Mammary epithelial cell (primary cell): ENCODE measurements at regions not wholly inside any gene's neighbourhood (a gene's known extent, or its start where the extent isn't known, plus 50 kb on each side); places are given as distances from the start of the nearest gene placed in this dataset.

Source experiments
- EZH2 ChIP-seq: IDR thresholded peaks from 2 replicates; pipeline ENCODE4 v1.6.1; 2012; ENCODE audit warnings: low read length, inconsistent platforms, borderline replicate concordance
- TF ChIP-seq, protein P1 (sequence below), 2 donors: IDR thresholded peaks in 1 of 2; conservative IDR thresholded peaks in 1 of 2; 2 replicates each; pipeline ENCODE4 v1.5.1; 2011 to 2012; ENCODE audit warnings: inconsistent platforms in 2 of 2, low read length in 2 of 2, mild to moderate bottlenecking in 2 of 2, control low read depth in 1 of 2, low read depth in 1 of 2; ENCODE audit not compliant: insufficient read depth in 1 of 2; ENCODE audit errors: extremely low read depth in 1 of 2

DNA sequence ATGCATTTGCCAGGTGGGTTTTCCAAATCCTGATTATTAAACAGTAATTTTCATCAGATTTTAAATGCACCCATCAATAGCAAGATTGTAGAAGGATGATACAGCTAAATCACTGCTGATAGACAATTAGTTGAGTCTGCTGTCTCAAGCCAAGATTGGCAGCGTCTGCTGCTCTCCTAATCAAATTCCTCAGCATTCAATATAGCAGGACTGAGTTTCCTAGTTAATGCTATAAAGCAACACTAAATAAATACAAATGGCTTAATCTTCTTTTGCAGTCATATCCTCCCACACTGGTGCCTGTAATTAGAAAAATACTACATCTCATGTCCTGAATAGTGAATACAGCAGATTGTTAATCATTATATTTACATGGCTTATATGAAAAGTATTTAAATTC lies 1028.8 kb downstream of the ADGRL2 start:
- TF ChIP-seq, protein P1, sequence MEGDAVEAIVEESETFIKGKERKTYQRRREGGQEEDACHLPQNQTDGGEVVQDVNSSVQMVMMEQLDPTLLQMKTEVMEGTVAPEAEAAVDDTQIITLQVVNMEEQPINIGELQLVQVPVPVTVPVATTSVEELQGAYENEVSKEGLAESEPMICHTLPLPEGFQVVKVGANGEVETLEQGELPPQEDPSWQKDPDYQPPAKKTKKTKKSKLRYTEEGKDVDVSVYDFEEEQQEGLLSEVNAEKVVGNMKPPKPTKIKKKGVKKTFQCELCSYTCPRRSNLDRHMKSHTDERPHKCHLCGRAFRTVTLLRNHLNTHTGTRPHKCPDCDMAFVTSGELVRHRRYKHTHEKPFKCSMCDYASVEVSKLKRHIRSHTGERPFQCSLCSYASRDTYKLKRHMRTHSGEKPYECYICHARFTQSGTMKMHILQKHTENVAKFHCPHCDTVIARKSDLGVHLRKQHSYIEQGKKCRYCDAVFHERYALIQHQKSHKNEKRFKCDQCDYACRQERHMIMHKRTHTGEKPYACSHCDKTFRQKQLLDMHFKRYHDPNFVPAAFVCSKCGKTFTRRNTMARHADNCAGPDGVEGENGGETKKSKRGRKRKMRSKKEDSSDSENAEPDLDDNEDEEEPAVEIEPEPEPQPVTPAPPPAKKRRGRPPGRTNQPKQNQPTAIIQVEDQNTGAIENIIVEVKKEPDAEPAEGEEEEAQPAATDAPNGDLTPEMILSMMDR (conservative IDR thresholded peaks at IDR 0.05 in 1 of 2, IDR thresholded peaks at IDR 0.05 in 1 of 2; ENCODE audit: extremely low read depth in 1 of 2, insufficient read depth in 1 of 2, low read depth in 1 of 2, low read length in 2 of 2): no peak
- no peak for TF ChIP-seq EZH2
